Duodenal mucosa (tissue), 2 donors: ENCODE measurements at regions not wholly inside any gene's neighbourhood (a gene's known extent, or its start where the extent isn't known, plus 50 kb on each side); places are given as distances from the start of the nearest gene placed in this dataset.

Experiments
- H3K27ac ChIP-seq: one replicate; pipeline ENCODE4 v1.7.0; 2013; ENCODE audit warnings: low read depth, low read length
- H3K27me3 ChIP-seq, 2 donors: one replicate each; pipeline ENCODE4 v1.7.0; 2013; ENCODE audit warnings: low read length in 2 of 2, control low read depth in 1 of 2; ENCODE audit not compliant: insufficient read depth in 2 of 2, control insufficient read depth in 1 of 2
- H3K36me3 ChIP-seq, 2 donors: one replicate each; pipeline ENCODE4 v1.7.0; 2013; ENCODE audit warnings: low read length in 2 of 2, control low read depth in 1 of 2; ENCODE audit not compliant: insufficient read depth in 2 of 2, control insufficient read depth in 1 of 2
- H3K4me1 ChIP-seq, 2 donors: one replicate each; pipeline ENCODE4 v1.7.0; 2013; ENCODE audit warnings: low read length in 2 of 2, control low read depth in 1 of 2; ENCODE audit not compliant: insufficient read depth in 2 of 2, control insufficient read depth in 1 of 2
- H3K4me3 ChIP-seq, 2 donors: one replicate each; pipeline ENCODE4 v1.7.0; 2013; ENCODE audit warnings: low read length in 2 of 2, low read depth in 1 of 2
- H3K9ac ChIP-seq, 2 donors: one replicate each; pipeline ENCODE4 v1.7.0; 2013; ENCODE audit warnings: low read length in 2 of 2, low read depth in 1 of 2
- H3K9me3 ChIP-seq, 2 donors: one replicate each; pipeline ENCODE4 v1.7.0; 2013; ENCODE audit warnings: low read length in 2 of 2, control low read depth in 1 of 2; ENCODE audit not compliant: control insufficient read depth in 1 of 2

- Histone ChIP-seq H3K4me1 (peaks cover 0 to 21% of the 10 kb centered on the region in 2 donors), H3K36me3 (no peaks in the 10 kb centered on the region), H3K4me3 (no peak overlapping the region), H3K9me3 (no peaks in the 10 kb centered on the region), H3K27ac (no peak overlapping the region), H3K9ac (no peak overlapping the region), H3K27me3 (no peaks in the 10 kb centered on the region)
Observed at GRCh38 chr9:108158236-108158995, 668.8 kb upstream of the KLF4 start.

GRCh38 chr9:108156270-108156998, 666.9 kb upstream of the KLF4 start:
- H3K9ac ChIP-seq = no peak overlapping the region
- H3K9me3 ChIP-seq = no peaks in the 10 kb centered on the region
- H3K4me1 ChIP-seq = peaks cover 0 to 21% of the 10 kb centered on the region in 2 donors
- H3K27me3 ChIP-seq = no peaks in the 10 kb centered on the region
- H3K4me3 ChIP-seq = no peak overlapping the region
- H3K36me3 ChIP-seq = no peaks in the 10 kb centered on the region
- H3K27ac ChIP-seq = no peak overlapping the region

GRCh38 chr9:108153416-108153815, 663.8 kb upstream of the KLF4 start:
- Histone ChIP-seq H3K36me3 (no peaks in the 10 kb centered on the region), H3K9me3 (no peaks in the 10 kb centered on the region), H3K4me1 (peaks cover 0 to 12% of the 10 kb centered on the region in 2 donors), H3K4me3 (no peak overlapping the region), H3K27ac (no peak overlapping the region), H3K27me3 (no peaks in the 10 kb centered on the region), H3K9ac (no peak overlapping the region)

DNA sequence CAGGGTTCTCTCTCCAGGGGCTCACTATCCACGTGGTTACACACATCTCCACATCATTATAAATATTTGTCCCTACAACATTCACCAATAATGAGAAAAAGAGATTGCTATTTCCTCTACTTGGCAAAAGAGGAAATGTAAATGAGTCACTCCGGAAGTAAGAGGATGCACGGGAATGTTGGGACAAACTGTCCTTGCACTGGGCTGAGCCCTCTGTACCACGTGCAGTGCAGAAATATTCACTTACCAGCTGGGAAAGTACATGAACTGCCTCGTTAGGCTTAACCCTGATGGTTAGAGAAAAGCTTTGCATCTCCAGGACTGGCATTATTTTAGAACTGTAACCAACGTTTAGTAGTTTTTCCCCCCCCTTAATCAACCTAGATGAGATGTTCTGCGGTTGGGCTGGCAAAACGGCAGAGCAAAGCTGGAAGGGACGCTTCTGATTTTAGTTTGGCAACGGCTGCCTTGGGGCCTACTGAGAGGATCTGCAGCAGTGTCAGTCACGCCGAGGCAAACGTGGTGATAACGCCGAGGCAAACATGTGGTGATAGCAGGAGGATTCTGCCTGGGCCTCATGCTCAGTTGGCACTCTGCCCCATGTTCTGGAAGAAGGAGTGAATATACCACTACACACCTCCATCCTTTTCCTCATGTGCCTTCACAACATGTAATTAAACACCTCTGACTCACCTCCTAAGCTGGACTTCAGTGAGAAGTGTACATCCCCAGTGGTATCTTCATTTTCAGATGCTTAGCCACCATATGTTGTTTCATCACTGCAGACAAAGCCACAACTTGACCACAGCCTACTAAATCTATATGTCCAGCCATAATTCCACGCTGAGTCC, 661.4 kb upstream of the KLF4 start:
- Histone ChIP-seq H3K9me3 (peaks cover 0 to 2% of the 10 kb centered on the region in 2 donors), H3K27me3 (no peaks in the 10 kb centered on the region), H3K4me1 (peaks cover 0 to 3% of the 10 kb centered on the region in 2 donors), H3K9ac (no peak overlapping the region), H3K4me3 (no peak overlapping the region), H3K27ac (no peak overlapping the region), H3K36me3 (no peaks in the 10 kb centered on the region)

- no peaks in the 10 kb centered on the region for H3K36me3 ChIP-seq
- no peak overlapping the region for H3K27ac ChIP-seq
- H3K9me3 ChIP-seq = peaks cover 0 to 2% of the 10 kb centered on the region in 2 donors
- no peaks in the 10 kb centered on the region for H3K4me1 ChIP-seq
- no peaks in the 10 kb centered on the region for H3K27me3 ChIP-seq
- H3K9ac ChIP-seq = no peak overlapping the region
- no peak overlapping the region for H3K4me3 ChIP-seq
Observed at GRCh38 chr9:108149326-108149725, 659.8 kb upstream of the KLF4 start.

DNA sequence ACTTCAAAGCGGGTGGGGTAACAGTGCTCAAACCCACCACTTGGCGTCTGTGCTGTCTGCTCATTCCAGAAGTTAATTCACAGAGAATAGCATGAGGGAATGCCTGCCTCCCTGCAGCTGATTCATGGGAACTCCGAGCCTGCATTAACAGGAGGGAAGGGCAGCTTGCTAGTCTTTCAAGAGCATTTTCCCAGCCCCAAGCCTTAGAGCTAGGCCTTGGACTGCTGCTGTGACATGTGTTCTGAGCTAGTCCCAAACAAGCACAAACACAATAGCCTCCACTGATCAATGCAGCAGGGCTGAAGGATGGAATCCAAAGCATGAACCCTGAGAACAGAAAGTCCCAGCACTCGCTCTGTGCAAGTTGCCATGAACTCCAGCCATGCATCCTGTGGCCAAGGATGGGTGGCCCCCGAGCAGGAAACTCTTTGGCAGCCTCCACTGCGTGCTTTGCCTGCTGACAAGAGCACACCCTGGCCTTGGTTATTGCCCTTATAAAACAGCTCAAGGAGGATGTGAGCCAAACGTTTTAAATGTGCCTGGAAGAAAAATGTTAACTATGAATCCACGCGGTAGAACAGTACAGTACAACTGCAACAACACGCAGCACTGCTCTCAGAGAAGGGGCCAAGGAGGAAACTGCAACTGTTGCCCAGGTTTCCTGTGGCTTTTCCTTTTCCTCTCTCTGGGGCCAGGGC, 653.1 kb upstream of the KLF4 start:
- Histone ChIP-seq H3K4me3 (no peak overlapping the region), H3K27ac (no peak overlapping the region), H3K9me3 (peaks cover 0 to 2% of the 10 kb centered on the region in 2 donors), H3K4me1 (peaks cover 13 to 14% of the 10 kb centered on the region in 2 donors), H3K27me3 (no peaks in the 10 kb centered on the region), H3K36me3 (no peaks in the 10 kb centered on the region), H3K9ac (no peak overlapping the region)

- H3K4me1 ChIP-seq = peaks cover 13 to 14% of the 10 kb centered on the region in 2 donors
- H3K9ac ChIP-seq = no peak overlapping the region
- H3K36me3 ChIP-seq = no peaks in the 10 kb centered on the region
- H3K27ac ChIP-seq = peak overlapping the region; percentile 42
- no peaks in the 10 kb centered on the region for H3K9me3 ChIP-seq
- H3K4me3 ChIP-seq = no peak overlapping the region
- H3K27me3 ChIP-seq = no peaks in the 10 kb centered on the region
Observed at GRCh38 chr9:108142142-108142503, 652.6 kb upstream of the KLF4 start.

- Histone ChIP-seq H3K27ac (no peak overlapping the region), H3K4me3 (no peak overlapping the region), H3K27me3 (no peaks in the 10 kb centered on the region), H3K9ac (no peak overlapping the region), H3K9me3 (no peaks in the 10 kb centered on the region), H3K4me1 (peaks cover 13 to 14% of the 10 kb centered on the region in 2 donors), H3K36me3 (no peaks in the 10 kb centered on the region)
Observed at GRCh38 chr9:108139900-108140299, 650.3 kb upstream of the KLF4 start.

DNA sequence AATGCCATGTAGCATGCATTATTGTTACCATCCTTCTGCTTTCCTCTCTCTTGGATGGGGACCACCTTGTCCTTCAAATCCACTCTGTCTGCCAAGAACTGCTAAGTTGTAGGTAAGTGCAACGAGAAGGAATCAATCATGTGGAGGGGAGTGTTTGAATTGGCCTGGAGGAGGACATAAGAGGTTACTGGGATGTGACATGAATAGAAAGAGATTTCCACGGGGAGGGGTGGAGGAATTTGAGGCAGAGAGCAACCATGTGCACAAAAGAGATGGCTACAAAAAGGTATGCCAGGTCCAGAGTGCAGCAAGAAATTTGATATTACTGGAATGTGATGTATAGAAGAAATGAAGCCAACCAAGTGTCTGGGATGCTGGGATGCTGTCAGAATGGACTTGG, 648.9 kb upstream of the KLF4 start:
- H3K36me3 ChIP-seq = no peaks in the 10 kb centered on the region
- peaks cover 13 to 14% of the 10 kb centered on the region in 2 donors for H3K4me1 ChIP-seq
- no peak overlapping the region for H3K4me3 ChIP-seq
- H3K9ac ChIP-seq = no peak overlapping the region
- no peak overlapping the region for H3K27ac ChIP-seq
- H3K27me3 ChIP-seq = no peaks in the 10 kb centered on the region
- no peaks in the 10 kb centered on the region for H3K9me3 ChIP-seq
